ENCODE measurements at regions not wholly inside any gene's neighbourhood (a gene's known extent, or its start where the extent isn't known, plus 50 kb on each side); places are given as distances from the start of the nearest gene placed in this dataset.
"Not testable (repeated sequence)": the region's sequence is repeated elsewhere in the genome, so short reads cannot be mapped to it uniquely, and the experiment has no call there.

DNA sequence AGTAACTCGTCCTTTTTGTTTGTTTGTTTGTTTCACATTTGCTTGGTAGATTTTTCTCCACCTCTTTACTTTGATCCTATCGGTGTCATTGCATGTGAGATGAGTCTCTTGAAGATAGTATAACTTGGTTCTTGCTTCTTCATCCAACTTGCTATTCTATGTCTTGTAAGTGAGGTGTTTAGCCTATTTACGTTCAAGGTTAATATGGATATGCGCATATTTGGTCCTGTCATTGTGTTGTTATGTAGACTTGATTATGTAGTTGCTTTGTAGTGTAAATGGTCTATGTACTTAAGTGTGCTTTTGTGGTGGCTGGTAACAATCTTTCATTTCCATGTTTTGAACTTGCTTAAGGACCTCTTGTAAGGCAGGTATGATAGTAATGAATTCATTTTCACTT is 192.8 kb upstream of the MAGI2 start:
- no peak for DNase-seq (ENCODE audit: low spot score)

DNA sequence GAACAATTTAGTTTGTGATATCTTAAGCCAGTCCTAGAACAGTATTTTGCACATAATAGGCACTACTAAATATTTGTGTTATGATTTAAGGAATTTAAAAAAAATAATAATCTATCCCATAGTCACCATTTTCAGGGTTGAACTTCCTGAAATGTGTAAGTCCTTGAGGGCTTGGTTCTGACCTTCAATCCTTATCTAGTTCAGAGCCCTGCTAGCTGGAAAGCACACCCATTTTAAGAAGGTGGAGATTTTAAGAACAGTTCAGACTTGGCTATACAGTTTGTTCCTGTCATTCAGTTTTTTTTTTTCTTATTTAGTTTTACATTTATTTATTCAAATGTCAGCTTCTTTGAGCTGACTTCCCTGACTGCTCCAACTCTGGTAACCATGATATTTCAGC is 183.4 kb upstream of the MAGI2 start:
- no peak for DNase-seq (ENCODE audit: low spot score)

DNA sequence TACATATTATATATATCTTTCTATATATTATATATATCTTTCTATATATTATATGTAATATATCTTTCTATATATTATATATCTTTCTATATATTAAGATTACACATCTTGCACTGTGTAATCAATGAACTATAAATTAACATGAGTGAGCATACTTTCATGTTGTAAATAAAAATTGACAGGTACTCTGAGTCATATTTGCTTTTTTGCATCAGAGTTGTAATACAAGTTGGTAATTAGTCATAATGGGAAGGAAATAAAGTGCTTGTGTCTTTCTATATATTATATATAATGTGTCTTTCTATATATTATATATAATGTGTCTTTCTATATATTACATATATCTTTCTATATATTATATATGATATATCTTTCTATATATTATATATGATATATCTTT is 172.5 kb upstream of the MAGI2 start:
- not testable (repeated sequence) for DNase-seq (ENCODE audit: low spot score)

DNA sequence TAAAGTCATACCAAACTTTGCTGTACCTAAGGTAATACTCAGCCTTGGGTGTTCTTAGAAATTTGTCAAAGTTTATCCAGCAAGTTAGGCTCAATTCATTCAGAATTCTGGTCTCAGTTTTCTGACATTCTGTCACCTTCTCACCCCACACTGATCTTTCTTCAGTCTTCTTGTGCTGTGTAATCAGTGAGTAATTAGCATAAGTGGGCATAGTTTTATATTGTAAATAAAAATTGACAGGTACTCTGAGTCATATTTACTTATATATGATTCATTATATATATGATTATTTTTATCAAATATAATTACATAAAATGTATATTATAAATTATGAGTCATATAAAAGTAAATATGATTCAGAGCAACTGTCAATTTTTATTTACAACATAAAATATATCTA is 170.9 kb upstream of the MAGI2 start:
- no peak for DNase-seq (ENCODE audit: low spot score)

DNA sequence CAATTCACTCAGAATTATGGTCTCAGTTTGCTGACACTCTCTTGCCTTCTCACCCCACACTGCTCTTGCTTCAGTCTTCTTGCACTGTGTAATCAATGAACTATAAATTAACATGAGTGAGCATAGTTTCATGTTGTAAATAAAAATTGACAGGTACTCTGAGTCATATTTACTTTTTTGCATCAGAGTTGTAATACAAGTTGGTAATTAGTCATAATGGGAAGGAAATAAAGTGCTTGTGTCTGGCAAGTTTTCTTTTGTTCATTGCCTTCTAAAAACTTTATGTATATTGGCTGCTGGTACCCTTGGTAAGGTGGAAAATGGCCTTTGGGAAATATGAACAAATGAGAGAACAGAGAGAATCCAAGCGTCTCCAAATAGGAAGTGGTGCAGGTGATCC is 169.3 kb upstream of the MAGI2 start:
- no peak for DNase-seq (ENCODE audit: low spot score)

DNA sequence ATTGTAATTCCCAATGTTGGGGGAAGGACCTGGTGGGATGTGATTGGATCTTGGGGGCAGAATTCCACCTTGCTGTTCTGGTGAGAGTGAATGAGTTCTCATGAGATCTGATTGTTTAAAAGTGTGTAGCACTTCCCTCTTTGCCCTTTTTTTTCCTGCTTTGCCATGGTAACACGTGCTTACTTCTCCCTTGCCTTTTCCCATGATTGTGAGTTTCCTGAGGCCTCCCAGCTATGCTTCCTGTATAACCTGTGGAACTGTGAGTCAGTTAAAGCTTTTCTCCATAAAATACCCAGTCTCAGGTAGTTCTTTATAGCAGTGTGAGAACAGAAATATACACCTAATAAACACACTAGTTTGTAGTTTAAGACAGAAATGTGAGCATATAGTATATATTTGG is 166.8 kb upstream of the MAGI2 start:
- DNase-seq (ENCODE audit: low spot score), result no peak

DNA sequence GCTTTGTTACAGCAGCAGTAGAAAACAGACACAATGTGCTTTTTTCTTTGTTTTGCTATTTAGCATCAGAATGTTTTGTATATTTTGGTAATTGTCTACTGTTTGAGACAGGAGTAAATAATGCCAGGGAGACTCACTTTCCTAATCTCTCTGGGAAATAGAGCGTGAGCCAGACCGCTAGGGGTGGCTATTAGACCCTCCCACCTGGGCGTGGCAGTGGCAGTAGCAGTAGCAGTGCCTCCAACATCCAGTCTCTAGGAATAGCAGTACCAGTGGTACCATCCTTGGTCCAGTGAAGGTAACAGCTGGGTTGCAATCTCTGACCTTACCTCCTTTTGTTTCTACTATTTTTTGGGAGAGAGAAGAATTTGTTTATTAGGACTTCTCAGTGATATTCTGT is 165.7 kb upstream of the MAGI2 start:
- no peak for DNase-seq (ENCODE audit: low spot score)

DNA sequence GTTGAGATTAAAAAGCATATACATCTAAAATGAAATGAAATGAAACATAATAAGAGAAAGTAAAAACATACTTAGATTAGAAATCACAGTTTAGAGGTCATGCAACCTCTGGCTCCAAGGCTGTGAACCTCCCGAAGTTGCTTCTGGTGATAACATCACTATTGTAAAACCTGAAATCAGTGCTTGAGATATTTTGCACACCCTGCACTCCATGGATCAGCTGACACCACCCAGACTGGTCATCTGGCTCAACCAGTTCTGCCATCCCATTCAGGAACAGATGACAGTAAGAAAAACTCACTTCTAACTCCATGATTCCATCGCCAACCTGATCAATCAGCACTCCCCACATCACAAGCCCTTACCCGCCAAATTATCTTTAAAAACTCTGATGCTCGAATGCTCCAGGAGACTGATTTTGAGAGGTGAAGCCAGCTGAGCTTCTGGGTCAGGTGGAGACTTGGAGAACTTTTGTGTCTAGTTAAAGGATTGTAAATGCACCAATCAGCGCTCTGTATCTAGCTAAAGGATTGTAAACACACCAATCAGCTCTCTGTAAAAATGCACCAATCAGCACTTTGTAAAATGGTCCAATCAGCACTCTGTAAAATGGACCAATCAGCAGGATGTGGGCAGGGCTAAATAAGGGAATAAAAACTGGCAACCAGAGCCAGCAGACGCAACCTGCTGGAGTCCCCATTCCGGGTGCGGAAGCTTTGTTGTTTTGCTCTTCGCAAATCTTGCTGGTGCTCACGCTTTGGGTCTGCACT is 162.6 kb upstream of the MAGI2 start:
- no peak for DNase-seq (ENCODE audit: low spot score)

DNA sequence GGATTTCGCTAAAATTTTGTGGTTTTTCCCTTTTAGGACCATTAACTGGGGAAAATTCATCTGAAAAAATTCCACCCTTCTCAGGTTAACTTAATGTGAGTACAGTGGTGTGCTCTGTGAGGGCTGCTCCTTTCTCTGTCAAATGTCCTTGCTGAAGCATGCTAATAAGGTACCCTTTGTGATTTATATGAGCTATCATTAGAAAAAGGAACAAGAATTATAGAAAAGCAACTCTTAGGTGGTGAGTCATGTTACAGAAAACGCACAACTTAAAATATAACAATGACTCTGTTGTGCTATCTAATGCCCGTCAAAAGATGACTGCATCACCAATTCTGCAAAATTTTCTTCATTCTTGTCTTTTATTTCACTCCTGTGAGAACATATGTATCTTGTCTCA is 162.0 kb upstream of the MAGI2 start:
- no peak for DNase-seq (ENCODE audit: low spot score)

DNA sequence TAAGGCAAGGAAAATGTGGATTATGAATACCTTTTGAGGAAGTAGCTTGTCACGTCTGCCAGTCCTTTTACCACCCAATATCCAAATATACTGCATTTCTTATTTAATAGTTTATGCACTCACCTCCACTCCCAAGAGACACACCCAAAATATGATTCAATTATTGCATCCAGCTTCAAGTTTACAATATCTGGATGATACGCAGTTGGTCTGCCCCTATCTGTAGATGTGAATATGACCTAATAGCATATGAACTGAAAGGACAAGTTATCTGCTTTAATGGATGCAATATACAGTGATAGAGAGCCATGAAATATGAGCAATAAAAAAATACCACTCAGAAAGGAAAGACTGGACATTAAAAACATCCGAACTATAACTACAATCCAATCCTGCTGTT is 159.4 kb upstream of the MAGI2 start:
- no peak for DNase-seq (ENCODE audit: low spot score)

DNA sequence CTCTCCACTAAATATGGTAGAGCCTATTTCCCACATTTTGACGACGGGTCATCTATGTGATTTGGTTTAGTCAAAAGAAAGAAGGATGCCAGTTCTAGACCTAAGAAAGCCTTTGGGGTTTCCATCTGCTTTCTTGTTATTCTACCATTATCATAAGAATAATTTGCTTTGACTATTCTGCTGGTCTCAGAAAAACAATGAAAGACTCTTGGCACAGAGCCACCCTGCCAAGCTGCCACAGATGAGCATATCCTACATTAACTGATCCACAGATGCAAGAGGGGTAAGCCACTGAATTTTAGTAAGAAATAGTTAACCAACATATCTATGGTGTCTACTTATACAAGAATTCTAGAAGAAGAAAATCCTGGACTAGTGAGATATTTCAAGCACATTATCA is 158.6 kb upstream of the MAGI2 start:
- no peak for DNase-seq (ENCODE audit: low spot score)

DNA sequence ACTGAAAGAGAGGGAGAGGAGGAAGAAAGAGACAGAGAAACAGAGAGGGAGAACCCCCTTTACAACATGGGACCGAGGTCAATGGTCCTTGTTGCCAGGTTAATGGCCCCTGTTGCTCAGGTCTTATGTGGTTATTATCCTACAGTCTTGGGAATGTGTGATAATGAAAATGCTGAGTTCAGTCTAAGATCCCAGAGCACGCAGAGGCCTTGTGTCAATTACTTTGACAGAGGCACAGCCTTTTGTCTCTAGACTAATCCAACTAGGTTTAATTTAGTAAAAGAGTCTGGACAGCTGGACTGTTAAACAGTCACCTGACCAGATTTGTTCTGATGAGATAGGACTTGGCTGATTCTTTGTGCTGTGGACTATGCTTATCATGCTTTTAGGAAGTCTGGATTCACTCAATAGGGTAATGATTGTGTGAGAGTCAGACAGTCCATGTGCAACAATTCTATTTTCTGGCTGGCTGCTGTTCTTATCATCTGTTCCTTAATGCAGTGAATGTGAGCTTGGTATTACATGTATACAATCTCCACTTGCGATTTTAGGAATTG is 157.4 kb upstream of the MAGI2 start:
- peak; percentile 100 for DNase-seq (ENCODE audit: low spot score)

DNA sequence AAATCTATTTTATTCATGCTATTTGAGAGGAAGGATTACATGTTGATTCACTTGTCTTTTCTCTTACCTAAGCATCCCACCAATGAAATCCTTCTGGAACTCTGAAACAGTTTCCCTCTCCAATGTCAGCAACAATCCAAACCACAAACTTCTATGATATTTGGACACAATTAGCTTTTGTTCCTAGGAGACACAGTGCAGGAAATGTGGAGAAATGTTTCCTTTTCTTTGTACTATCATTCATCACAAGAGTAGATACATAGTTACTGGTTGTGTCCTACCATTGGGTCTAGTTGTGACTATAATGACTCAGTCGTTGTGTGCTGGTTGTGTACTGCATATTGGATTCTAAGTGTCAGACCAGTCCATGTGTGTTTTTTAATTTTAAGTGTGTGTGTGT is 156.8 kb upstream of the MAGI2 start:
- no peak for DNase-seq (ENCODE audit: low spot score)

DNA sequence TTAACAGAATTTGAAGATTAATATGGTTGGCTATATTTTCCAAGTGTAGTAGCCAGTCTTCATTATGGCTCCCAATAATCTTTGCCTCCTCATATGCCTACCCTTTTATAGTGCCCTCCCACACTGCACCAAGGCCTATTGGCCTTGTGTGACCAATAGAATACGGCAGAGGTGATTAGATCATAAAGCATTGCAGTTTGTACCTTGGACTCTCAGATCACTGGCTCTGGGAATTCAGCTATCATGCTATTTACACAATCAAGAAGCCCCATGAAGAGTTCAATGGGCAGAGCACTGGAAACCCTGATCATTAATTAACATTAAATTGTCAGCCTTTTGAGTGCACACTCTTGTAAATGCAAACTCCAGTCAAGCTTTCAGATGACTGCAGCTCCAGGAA is 154.5 kb upstream of the MAGI2 start:
- DNase-seq (ENCODE audit: low spot score), result no peak

DNA sequence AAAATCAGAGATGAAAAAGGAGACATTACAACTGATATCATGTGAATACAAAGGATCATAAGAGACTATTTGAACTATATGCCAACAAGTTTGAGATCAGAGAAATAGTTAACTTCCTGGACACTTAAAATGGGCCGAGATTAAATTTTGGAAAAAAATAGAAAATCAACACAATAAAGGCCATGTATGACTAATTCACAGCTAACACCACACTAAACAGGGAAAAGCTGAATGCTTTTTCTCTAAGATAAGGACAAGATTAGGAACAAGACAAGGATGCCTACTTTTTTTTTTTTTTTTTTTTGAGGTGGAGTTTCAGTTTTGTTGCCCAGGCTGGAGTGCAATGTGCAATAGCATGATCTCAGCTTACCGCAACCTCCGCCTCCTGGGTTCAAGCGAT is 151.4 kb upstream of the MAGI2 start:
- DNase-seq (ENCODE audit: low spot score), result no peak

DNA sequence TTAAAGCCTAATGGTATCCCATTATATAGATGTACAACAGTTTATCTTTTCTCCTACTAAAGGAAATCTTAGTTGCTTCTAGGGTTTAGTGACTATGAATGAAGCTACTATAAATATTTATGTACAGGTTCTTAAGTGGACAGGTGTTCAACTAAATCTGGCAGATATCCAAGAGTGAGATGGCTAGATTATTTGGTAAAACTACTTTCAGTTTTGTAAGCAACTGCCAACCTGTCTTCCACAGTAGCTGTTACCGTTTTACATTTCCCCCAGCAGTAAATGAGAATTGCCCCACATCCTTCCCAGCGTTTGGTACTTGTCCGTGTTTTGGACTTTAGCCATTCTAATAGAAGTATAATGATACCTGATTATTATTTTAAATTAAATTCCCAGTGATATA is 144.9 kb upstream of the MAGI2 start:
- DNase-seq (ENCODE audit: low spot score), result no peak

DNA sequence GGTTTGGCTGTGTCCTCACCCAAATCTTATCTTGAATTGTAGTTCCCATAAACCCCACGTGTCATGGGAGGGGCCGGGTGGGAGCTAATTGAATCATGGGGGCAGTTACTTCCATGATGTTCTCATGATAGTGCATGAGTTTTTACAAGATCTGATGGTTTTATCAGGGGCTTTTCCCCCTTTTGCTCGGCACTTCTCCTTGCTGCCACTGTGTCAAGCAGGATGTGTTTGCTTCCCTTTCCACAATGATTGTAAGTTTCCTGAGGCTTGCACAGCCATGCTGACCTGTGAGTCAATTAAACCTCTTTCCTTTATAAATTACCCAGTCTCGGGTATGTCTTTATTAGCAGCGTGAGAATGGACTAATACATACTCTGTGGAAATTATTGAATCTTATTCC is 141.2 kb upstream of the MAGI2 start:
- DNase-seq (ENCODE audit: low spot score), result not testable (repeated sequence)

DNA sequence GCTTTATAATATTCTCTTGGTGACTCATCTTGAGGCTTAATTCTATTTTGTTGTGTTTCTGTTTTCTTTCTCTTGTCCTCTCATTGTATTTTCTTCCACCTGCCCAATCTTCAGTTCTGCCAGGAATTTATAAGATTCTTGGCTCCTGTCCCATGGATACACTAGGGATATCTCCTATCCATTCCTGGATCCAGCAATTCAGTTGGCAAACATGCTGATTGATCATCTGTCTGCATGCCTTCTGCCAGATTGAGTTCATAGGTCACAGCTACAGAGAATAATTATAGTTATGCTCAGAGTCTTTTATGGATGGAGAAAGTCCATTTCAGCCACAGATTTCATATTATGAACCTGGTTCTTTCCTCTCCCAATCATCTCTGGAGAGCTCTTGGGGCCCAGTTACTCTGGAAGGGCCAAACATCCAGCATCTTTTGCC is 140.4 kb upstream of the MAGI2 start:
- no peak for DNase-seq (ENCODE audit: low spot score)

DNA sequence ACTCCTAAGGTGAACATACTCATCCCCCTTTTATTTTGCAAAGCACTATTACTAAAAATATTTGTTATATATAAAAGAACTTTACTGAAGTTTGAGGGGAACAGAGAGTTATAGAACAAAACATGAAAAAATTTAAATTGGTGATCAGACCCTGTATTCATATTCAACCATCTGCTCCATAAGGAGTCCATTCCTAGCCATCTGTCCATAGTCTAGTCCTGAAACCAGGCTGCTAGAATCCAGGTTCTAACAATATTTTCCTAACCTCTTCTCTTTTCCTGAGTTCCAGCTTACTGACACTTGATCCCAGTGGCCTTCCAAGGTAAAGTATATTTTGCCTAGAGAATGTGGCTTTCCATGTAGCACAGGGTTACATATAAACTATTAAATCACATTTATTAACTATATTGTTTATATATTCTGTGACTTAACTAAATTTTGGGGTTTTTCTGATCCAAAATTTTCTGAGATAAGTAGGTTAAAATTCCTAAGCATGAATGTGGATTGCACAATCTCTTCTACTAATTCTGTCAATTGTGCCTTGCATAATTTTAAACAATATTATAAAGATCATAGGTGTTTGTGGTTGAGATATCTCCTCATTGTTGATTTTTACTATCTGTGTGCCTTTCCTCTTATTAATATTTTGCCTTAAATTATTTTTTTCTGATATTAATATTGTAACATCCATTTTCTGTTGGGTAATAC is 137.6 kb upstream of the MAGI2 start:
- no peak for DNase-seq (ENCODE audit: low spot score)

DNA sequence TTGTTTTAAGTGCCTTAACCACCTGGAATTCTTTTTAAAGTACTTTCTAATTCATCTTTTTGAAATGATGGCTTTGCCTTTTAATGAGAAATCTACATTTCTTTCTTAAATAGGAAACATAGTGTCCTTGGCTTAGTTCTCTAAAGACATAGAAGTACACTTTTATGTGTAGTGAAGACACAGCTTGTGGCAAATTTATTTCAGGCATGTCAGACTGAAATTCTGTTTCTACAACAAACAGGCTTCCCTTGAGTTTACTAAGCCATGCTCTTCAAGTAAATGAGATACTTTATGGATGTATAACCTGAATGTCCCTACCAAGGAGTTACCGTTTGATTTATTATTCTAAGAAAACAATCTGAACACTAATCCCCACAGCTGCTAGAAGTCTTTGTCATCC is 136.9 kb upstream of the MAGI2 start:
- no peak for DNase-seq (ENCODE audit: low spot score)

DNA sequence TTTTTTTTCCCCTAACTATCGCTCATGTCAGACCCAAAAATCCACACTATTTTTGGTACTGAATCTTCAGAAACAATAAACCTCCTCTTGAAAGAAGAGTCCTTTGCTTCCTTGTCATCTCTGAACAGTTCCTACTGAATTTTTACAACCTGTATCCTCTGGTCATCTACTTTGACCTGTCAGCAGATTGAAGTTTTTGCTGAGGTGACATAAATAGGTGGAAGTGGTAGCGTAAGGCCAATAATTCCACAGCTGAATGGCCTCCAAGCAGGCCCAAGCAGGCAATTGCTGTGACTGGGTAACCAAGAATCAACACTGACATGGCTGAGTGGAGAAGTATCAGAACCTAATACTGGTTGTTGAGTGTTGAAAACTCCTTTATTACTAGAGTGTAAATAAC is 117.4 kb upstream of the MAGI2 start:
- DNase-seq (ENCODE audit: low spot score), result no peak

DNA sequence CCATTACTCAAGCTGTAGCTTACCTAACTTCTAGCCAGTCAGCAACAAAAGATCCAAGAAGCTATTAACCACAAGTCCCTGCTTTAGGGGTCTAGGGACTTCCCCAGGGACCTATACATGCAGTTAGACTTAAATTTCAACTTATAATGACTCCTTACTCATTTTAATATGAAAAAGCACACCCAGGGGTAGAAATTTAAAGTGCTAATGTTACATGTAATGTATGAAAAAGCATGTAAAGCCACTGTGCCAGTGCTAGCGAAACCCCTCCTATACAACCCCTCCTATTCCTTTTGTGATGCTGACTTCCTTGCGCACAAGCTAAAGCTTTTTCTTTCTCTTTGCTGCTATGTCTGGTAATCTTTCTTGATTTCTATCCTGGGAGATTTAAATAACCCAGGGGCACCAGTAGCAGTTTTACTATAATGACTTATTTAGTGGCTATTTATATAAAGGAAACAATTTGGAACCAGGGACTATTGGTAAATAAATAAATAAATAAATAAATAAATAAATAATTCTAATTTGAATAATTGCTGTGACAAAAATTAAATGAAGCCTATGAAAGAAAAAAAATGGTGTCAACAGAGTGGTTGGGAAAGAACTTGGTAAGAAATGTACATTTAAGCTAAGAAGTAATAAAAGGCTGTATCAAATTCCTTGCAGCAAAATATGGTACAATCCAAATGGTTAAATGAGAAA is 110.5 kb upstream of the MAGI2 start:
- DNase-seq (ENCODE audit: low spot score), result no peak

DNA sequence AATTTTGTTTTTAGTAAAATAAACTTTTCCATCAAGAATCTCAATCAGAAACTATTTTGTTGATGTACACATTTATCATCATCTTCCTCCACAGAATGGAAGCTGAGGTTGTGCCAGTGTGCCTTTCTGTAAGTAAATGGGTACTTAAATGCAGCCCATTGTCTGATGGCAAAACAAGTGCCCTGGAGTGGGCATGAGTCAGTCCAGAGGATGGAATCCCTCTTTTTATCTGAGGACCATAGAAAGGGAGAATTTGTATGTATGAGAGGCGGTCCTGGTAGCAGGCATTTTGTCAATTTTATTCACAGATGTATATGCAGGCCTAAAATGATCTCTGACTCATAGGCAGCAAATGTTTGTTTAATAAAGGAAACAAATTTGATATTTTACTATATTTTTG is 102.1 kb upstream of the MAGI2 start:
- DNase-seq (ENCODE audit: low spot score), result no peak

All from SK-N-DZ (cell line).